ENCODE measurements at regions not wholly inside any gene's neighbourhood (a gene's known extent, or its start where the extent isn't known, plus 50 kb on each side); places are given as distances from the start of the nearest gene placed in this dataset.

DNA sequence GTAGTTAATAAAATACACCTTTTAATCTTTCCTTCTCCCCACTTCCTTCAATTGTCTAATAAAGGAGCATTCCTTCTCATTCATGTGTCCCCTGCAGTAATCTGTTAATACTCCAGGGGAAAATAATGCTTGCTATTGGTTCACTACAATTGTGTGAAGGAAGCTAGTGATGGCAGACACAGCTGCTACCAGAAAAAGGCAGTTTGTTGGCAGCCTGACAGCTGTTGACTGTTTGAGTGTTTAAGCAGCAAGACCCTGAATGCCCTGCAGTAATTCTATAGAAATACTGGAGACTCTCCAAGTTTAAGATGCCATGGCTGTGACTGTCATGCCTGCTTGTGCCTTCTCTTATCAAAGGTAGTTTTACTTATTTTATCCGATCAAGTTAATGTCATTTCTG lies 359.5 kb downstream of the C4orf33 start:
- Histone ChIP-seq H3K4me3 (ENCODE audit: low read depth, low read length) (no peak overlapping the region), H3K9me3 (ENCODE audit: control insufficient read depth, insufficient read depth, low read depth, low read length) (no peaks in the 10 kb centered on the region), H3K4me1 (ENCODE audit: control insufficient read depth, insufficient read depth, low read length) (no peaks in the 10 kb centered on the region), H3K36me3 (ENCODE audit: control insufficient read depth in 2 of 2, insufficient read depth in 1 of 2, low read length in 2 of 2) (no peaks in the 10 kb centered on the region), H3K27ac (ENCODE audit: extremely low read depth, low read depth, low read length) (no peak overlapping the region)
- CTCF ChIA-PET: no interaction called here
- POLR2A ChIA-PET: no interaction called here
- TF ChIP-seq OSR2 (tag by site-specific recombination; IDR thresholded peaks at IDR 0.05) (no peak), SP2 (tag by site-specific recombination; IDR thresholded peaks at IDR 0.05) (no peak), ZNF426 (tag by site-specific recombination; IDR thresholded peaks at IDR 0.05) (no peak), ZNF658 (tag by site-specific recombination; IDR thresholded peaks at IDR 0.05) (no peak), ZBTB1 (tag by site-specific recombination; IDR thresholded peaks at IDR 0.05) (no peak), KLF17 (tag by site-specific recombination; IDR thresholded peaks at IDR 0.05) (no peak), ZSCAN23 (tag by site-specific recombination; IDR thresholded peaks at IDR 0.05) (no peak), ZNF112 (tag by site-specific recombination; IDR thresholded peaks at IDR 0.05) (no peak), ZNF473 (tag by site-specific recombination; IDR thresholded peaks at IDR 0.05) (no peak), ZXDB (tag by site-specific recombination; IDR thresholded peaks at IDR 0.05) (no peak), ZFP37 (tag by site-specific recombination; IDR thresholded peaks at IDR 0.05) (no peak), PRDM4 (tag by site-specific recombination; IDR thresholded peaks at IDR 0.05) (no peak)
- TF ChIP-seq, protein P1, sequence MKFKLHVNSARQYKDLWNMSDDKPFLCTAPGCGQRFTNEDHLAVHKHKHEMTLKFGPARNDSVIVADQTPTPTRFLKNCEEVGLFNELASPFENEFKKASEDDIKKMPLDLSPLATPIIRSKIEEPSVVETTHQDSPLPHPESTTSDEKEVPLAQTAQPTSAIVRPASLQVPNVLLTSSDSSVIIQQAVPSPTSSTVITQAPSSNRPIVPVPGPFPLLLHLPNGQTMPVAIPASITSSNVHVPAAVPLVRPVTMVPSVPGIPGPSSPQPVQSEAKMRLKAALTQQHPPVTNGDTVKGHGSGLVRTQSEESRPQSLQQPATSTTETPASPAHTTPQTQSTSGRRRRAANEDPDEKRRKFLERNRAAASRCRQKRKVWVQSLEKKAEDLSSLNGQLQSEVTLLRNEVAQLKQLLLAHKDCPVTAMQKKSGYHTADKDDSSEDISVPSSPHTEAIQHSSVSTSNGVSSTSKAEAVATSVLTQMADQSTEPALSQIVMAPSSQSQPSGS (tag by site-specific recombination; IDR thresholded peaks at IDR 0.05; ENCODE audit: low read depth): no peak
- TF ChIP-seq, protein P2, sequence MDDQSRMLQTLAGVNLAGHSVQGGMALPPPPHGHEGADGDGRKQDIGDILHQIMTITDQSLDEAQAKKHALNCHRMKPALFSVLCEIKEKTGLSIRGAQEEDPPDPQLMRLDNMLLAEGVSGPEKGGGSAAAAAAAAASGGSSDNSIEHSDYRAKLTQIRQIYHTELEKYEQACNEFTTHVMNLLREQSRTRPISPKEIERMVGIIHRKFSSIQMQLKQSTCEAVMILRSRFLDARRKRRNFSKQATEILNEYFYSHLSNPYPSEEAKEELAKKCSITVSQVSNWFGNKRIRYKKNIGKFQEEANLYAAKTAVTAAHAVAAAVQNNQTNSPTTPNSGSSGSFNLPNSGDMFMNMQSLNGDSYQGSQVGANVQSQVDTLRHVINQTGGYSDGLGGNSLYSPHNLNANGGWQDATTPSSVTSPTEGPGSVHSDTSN (CRISPR knock-in tag; IDR thresholded peaks at IDR 0.05): no peak

- no peaks in the 10 kb centered on the region for H3K36me3 ChIP-seq (ENCODE audit: control insufficient read depth in 2 of 2, insufficient read depth in 1 of 2, low read length in 2 of 2)
- no peaks in the 10 kb centered on the region for H3K9me3 ChIP-seq (ENCODE audit: control insufficient read depth, insufficient read depth, low read depth, low read length)
- POLR2A ChIA-PET: no interaction called here
- no peaks in the 10 kb centered on the region for H3K4me1 ChIP-seq (ENCODE audit: control insufficient read depth, insufficient read depth, low read length)
- no peak overlapping the region for H3K27ac ChIP-seq (ENCODE audit: extremely low read depth, low read depth, low read length)
- CTCF ChIA-PET: no interaction called here
- no peak overlapping the region for H3K4me3 ChIP-seq (ENCODE audit: low read depth, low read length)
- TF ChIP-seq YY2 (tag by site-specific recombination; IDR thresholded peaks at IDR 0.05) (no peak), ZNF449 (tag by site-specific recombination; IDR thresholded peaks at IDR 0.05) (no peak), SCRT1 (tag by site-specific recombination; IDR thresholded peaks at IDR 0.05; ENCODE audit: borderline replicate concordance) (no peak), ZEB2 (tag by site-specific recombination; IDR thresholded peaks at IDR 0.05) (no peak), ZSCAN16 (tag by site-specific recombination; IDR thresholded peaks at IDR 0.05) (no peak), ZNF558 (tag by site-specific recombination; IDR thresholded peaks at IDR 0.05) (no peak), ZNF311 (tag by site-specific recombination; IDR thresholded peaks at IDR 0.05; ENCODE audit: borderline replicate concordance) (no peak), IKZF3 (tag by site-specific recombination; IDR thresholded peaks at IDR 0.05) (no peak), FEZF1 (tag by site-specific recombination; IDR thresholded peaks at IDR 0.05) (no peak), ZNF654 (tag by site-specific recombination; IDR thresholded peaks at IDR 0.05; ENCODE audit: low read depth) (no peak), HOXD13 (CRISPR knock-in tag; IDR thresholded peaks at IDR 0.05; ENCODE audit: borderline replicate concordance) (no peak)
- TF ChIP-seq, protein P3, sequence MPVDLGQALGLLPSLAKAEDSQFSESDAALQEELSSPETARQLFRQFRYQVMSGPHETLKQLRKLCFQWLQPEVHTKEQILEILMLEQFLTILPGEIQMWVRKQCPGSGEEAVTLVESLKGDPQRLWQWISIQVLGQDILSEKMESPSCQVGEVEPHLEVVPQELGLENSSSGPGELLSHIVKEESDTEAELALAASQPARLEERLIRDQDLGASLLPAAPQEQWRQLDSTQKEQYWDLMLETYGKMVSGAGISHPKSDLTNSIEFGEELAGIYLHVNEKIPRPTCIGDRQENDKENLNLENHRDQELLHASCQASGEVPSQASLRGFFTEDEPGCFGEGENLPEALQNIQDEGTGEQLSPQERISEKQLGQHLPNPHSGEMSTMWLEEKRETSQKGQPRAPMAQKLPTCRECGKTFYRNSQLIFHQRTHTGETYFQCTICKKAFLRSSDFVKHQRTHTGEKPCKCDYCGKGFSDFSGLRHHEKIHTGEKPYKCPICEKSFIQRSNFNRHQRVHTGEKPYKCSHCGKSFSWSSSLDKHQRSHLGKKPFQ (tag by site-specific recombination; IDR thresholded peaks at IDR 0.05): no peak
- TF ChIP-seq, protein P2 (CRISPR knock-in tag; IDR thresholded peaks at IDR 0.05): no peak
These were observed 372.7 kb downstream of the C4orf33 start for GRCh38 chr4:129468624-129469023.

Data from HEK293 (cell line).